T-helper 1 cell treated with Interleukin-12 subunit alpha and Interleukin-12 subunit beta and Interleukin-4 antibody, amounts not matched to agents 30 ng/mL and 1 ng/mL, for 36 hours (primary cell): ENCODE measurements at regions not wholly inside any gene's neighbourhood (a gene's known extent, or its start where the extent isn't known, plus 50 kb on each side); places are given as distances from the start of the nearest gene placed in this dataset.
"Not testable (repeated sequence)": the region's sequence is repeated elsewhere in the genome, so short reads cannot be mapped to it uniquely, and the experiment has no call there.

ENCODE experiments used
- intact Hi-C: fragments of 100-400 bp; cut with micrococcal nuclease; formaldehyde crosslinking; loops from one replicate; pipeline ENCODE4 v1.15.1; 2024

DNA sequence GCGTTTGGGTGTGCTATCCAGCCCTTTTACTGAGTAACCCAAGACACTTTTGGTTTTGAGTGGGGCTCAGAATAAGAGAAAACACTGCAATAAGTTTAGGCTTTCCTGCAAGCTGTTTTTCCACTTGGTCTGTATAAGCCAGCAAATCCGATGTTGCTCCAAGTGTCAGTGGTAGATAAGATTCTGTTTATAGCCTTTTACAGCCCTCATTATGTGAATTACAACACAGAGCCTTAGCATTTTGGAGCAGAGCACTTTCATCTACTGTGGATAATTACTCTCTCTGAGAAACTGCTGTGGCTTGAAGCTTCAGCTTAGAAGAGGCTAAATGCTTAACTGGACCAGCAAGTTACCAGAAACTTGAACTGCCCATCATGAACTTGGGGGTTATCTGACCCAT is 601.1 kb downstream of the JRKL start:
- intact Hi-C loops, result no loop called here

DNA sequence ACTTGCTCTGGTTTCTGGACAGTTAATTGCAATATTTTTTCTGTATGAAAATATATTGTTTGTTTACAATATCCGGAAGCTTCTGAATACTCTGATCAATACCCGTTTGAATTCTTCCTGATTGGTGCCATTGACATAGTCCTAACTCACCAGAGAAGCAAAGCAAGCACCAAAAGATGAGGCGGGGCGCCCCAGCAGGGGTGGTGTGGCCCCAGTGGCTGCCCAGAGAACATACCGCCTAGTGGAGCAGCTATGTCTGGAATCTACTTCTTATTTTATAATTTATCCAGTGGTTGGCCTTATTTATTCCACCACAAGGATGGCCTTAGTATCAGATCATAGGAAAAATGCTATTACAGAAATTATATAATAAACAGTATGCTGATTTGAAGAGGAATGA is 610.7 kb downstream of the JRKL start:
- intact Hi-C loops, result no loop called here

DNA sequence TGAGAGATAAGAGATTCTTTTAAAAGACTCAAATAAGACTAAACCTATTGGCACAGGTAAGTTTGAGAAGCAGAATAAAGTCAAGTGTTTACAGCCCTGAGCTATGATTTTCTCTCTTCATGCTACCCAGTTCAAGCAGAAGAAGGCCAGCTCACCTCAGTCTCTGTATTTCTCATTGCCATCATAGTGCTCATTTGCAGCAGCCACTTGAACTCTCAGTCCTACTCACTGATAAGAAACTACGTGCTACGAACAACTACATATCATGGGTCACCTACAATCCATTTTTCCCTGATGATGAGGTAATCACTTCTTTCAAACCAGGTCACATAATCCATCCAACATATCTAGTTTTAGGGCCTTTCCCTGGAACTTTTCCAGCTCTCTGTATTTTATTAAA is 617.5 kb downstream of the JRKL start:
- intact Hi-C loops, result no loop called here

DNA sequence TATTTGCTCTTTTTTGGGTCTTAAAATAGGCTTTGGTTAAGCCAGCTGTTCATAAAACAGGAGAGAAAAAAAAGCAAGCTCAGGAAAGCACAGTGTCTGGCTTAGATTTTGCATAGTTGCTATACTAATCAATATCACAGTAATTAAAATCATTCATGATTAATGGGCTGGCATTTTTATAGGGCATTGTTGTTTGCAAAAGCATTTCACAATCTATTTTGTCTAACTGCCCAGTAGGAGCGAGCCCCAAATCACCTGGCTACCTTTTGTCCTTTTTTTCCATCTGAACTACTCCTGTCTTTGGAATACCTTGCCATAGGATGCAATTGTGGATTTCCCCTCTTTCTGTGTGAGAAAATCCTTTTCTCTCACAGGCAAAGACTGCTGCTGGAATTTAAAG is 619.8 kb downstream of the JRKL start:
- intact Hi-C loops, result no loop called here

DNA sequence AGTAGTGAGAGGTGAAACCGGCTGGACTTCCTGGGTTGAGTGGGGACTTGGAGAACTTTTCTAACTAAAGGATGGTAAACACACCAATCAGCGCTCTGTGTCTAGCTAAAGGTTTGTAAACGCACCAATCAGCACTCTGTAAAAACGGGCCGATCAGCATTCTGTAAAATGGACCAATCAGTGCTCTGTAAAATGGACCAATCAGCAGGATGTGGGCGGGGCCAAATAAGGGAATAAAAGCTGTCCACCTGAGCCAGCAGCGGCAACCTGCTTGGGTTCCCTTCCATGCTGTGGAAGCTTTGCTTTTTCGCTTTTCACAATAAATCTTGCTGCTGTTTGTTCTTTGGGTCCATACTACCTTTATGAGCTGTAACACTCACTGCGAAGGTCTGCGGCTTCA is 621.2 kb downstream of the JRKL start:
- intact Hi-C loops, result not testable (repeated sequence)

DNA sequence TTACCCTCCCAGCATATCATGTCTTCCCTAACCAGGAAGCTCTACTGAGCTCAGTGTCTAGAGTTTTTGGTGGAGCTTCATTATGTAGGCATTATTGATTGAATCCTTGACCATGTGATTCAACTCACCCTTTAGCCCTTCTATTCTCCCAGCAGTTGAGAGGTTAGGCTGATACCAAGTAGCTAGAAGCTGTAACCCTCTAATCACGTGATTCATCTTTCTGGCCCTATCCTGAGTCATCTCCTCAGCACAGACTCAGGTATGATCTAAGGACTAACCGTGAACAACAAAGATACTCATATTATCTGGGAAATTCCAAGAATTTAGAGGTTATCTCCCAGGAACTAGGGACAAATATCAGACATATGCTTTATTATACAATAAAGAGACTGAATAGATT is 625.5 kb downstream of the JRKL start:
- intact Hi-C loops, result no loop called here

DNA sequence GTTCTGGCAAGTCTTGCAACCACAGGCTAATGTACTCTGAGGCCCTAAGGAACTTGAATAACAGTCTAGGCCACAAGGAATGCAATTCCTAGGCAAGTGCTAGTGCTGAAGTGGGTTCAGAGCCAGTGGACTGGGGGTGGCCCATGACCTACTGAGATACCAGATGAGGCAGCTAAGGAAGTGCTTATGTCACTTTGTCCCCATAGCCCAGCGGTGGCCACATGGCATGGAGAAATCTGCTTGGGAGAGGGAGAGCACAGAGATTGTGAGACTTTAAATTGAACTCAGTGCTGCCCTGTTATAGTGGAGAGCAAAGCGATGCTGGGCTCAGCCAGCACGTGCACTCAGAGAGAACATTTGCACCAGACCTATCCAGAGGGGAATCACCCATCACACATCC is 629.5 kb downstream of the JRKL start:
- intact Hi-C loops, result no loop called here

DNA sequence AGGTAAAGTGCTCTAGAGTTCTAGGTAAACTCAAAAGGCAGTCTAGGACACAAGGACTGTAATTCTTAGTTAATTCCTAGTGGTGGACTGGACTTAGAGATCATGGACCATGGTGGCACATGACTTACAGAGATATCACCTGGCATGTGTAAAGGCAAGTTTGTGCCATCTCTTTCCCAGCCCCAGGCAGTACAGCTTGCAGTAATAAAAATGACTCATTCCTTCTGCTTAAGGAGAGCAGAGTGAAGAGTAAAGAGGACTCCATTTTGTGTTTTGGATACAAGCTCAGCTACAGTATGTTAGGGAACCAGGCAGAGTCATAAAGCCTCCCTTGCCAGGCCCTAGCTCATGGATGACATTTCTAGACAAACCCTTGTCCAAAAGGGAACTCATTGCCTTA is 629.9 kb downstream of the JRKL start:
- intact Hi-C loops, result no loop called here

DNA sequence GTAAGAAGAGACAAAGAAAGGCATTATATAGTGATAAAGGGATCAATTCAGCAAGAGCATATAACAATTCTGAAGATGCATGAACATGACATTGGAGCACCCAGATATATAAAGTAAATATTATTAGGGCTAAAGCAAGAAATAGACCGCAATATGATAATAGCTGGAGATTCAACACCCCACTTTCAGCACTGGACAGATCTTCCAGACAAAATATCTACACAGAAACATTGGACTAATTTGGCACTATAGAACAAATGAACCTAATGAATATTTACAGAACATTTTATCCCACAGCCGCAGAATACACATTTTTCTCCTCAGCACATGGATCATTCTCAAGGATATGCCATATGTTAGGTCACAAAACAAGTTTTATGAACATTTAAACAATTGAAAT is 633.1 kb downstream of the JRKL start:
- intact Hi-C loops, result no loop called here

DNA sequence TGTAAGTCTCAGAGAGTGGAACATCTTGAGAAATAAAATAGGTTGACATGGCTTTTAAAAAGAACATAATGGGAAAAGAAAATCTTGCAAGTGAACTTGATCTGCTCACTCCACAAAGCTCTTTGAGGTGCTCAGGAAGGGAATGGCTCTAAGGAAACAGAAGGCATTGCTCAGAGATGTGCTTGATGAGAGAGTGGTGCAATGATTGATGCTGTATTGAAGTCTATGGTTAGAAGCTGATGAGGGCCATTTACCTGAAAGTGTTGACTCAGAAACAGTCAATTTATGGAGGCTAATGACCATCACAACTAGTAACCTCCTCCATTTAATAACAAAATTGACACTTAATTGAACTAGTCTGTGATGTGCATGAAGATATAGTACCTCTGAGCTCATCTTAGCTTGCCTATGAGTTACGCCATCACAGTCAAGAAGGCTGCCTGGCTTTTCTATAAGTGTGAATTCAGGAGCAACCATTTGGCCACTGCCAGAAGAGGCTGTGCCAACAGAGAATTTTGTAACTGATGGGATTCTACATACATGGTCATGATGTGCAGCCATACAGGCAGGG is 639.1 kb downstream of the JRKL start:
- intact Hi-C loops, result no loop called here

DNA sequence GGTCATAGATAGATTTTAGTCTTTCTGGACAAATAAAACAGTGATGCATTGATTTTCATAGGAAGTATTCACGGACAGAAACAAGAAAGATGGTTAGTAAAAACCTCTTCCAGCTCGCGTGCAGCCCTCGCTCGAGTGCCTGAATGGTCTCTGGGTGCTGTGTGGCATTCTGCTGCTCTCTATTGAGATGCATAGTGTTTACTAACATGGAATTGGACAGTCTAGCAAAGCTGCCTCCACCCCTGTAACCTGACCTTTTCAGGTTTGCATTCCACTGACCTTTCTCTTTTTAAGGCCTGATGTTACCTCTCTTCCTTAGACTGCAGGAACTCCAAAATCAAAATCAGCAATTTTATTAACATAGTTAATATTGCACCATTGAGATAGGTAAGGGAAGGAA is 643.4 kb downstream of the JRKL start:
- intact Hi-C loops, result no loop called here

DNA sequence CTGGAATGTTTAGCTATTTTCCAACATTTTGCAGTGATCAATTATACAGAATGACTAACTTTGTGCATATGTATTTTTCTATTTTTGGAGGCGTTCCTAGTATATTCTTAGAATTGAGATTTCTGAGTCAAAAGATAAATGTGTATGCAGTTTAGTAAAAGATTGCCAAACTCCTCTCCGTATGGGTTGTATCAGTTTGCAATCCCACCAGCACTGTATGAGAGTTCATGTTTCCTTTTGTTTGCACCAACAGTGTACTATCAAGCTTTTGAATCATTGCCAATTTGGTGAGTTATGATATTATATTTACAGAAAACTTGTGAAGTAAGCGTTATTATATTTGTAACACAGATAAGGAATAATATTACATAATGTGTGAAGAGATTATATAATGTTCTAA is 658.7 kb downstream of the JRKL start:
- intact Hi-C loops, result no loop called here

DNA sequence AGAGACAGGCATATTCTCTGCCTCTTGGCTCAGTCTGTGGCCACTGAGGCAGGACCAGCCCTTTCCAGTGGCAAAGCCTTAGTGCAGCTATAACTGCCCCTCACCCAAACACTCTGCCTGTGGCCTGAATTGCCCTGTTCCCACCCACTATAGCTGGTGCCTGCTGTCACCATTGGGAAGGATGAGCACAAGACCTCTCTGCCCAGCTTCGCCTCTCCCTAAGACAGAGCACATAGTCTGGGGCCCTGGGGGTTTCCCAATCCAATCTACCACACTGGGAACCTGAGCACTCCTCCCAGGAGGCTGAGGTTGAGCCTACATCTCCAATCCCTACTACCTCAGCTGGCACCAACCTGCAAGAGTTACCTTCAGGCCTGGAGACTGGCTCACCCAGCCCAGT is 670.4 kb downstream of the JRKL start:
- intact Hi-C loops, result no loop called here

DNA sequence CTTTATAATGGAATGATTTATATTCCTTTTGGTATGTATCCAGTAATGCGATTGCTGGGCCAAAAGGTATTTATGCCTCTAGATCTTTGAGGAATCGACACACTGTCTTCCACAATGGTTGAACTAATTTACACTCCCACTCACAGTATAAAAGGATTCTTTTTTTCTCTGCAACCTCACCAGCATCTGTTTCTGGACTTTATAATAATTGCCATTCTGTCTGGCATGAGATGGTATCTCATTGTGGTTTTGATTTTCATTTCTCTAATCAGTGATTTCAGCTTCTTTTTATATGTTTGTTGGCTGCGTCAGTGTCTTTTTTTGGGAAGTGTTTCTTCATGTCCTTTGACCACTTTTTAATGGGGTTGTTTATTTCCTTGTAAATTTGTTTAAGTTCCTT is 679.3 kb downstream of the JRKL start:
- intact Hi-C loops, result no loop called here

DNA sequence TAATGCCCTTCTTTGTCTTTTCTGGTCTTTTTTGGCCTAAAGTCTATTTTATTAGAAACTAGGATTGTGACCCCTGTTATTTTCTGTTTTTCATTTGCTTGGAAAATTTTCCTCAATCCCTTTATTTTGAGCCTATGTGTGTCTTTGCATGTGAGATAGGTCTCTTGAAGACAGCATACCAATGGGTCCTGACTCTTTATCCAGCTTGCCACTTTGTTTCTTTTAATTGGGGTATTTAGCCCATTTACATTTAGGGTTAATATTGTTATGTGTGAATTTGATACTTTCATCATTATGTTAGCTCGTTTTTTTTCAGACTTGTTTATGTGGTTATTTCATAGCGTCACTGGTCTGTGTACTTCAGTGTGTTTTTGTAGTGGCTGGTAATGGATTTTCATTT is 682.6 kb downstream of the JRKL start:
- intact Hi-C loops, result no loop called here

DNA sequence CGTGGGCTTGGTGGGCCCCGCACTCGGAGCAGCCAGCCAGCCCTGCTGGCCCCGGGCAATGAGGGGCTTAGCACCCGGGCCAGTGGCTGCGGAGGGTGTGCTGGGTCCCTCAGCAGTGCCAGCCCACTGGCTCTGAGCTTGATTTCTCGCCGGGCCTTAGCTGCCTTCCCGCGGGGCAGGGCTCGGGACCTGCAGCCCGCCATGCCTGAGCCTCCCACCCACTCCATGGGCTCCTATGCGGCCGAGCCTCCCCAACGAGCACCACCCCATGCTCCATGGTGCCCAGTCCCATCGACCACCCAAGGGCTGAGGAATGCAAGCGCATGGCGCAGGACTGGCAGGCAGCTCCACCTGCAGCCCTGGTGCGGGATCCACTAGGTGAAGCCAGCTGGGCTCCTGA is 686.9 kb downstream of the JRKL start:
- intact Hi-C loops, result not testable (repeated sequence)

DNA sequence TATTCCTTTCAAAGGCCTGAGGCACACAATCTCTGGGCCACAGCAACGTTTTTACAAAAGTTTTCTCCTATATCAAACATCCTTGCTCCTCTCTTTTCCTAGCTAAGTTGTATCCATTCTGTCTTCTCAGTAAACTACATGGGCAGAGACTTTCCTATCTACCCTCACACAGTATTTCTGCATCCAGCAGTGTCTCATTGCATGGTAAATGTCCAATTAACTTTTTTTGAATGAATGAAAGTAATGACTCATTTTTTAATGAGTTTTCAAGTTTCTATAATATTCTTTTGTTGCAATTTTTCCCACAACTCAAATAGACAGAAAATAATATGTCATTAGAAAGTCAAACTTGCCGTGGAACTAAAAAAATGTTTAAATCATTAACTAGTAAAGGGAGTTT is 688.6 kb downstream of the JRKL start:
- intact Hi-C loops, result no loop called here

DNA sequence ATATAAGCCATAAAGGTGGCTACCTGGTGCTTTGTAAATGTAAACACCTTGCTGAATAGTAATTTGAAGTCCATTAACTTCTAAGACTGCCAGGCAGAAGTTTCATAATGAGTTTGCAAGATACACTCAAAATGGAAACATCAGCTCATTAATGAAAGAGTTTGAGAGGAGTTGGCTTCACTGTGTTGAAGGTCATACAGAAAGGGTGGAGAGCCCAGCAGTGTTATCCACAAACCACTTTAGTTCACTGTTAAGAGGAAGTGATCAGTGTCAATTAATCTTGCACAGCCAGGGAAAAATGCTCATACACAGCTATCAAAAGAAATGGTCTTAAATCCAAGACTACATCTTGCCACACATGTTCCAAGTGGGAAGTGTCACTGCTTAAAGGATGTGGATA is 689.4 kb downstream of the JRKL start:
- intact Hi-C loops, result no loop called here

DNA sequence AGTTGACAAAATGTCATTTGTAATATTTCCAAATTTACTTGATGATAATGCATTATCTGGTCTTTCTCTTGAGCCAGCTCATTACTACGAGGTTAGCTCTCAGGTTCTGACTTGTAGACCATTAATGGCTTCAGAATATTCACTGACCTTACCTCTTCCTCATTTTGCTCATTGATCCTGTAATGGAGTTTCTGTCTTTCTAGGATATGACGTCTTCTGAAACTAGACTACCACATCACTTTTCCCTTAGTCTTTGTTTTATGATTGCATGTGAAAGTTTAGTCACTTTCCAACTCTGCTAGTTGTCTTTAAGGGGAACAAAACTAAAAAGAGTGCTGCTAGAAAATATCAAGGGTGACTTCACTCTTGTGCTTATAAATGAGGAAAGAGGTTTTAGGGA is 697.6 kb downstream of the JRKL start:
- intact Hi-C loops, result no loop called here

DNA sequence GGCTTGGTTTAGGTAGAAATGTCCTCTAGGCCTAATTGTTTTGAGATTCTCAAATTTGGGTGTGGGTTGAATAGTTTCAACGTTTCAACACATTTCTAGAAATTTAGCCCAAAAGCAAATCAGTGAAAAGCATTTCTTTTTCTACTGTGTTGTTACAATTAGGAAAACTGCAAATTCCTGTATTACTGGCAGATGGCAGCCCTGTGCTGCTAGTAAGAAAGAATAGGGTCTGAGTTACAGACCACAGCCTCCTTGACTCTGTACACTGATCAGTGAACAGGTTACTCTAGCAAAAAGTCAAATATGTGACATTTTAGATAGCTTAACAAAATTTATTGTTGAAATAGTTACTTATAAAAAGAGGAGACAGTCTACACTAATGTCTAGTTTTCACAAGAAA is 703.0 kb downstream of the JRKL start:
- intact Hi-C loops, result no loop called here

DNA sequence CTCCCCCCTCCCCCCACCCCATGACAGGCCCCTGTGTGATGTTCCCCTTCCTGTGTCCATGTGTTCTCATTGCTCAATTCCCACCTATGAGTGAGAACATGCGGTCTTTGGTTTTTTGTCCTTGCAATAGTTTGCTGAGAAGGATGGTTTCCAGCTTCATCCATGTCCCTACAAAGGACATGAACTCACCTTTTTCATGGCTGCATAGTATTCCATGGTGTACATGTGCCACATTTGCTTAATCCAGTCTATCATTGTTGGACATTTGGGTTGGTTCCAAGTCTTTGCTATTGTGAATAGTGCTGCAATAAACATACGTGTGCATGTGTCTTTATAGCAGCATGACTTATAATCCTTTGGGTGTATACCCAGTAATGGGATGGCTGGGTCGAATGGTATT is 712.4 kb downstream of the JRKL start:
- intact Hi-C loops, result not testable (repeated sequence)

DNA sequence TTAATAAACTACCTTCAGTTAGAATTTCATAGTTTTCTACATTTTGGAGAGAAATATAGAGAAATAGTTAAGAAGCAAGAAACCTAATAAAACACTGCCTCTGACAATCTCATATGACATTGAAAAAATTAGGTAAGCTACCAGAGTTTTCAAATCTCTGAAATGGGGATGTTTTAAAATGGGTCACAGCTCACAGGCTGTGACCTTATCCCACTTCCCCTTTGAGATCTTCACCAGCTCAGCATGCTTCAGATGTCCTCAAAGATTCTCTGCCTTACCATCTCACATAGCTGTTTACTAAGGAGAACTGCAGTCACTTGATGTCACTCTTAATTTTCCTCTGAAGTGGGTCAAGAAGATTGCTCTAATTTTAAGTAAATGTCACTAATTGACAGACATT is 717.8 kb downstream of the JRKL start:
- intact Hi-C loops, result no loop called here

DNA sequence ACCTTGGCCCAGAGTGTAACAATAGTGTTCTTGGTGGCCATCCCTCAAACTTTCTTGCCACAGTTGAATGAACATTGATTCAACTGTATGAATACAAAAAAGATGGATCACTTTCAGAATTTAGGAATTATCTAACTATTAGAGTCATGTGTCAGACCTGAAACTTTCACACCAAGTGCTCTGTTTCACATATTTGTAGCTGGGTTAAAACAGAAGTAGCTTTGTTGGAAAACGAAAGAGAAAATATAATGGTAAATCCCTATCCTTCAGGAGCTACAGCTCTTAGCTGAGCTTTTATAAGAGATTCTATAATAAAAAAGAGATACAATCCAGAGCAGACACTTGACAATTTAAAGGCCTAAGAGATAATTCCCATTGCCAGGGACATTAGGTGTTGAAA is 719.3 kb downstream of the JRKL start:
- intact Hi-C loops, result no loop called here

DNA sequence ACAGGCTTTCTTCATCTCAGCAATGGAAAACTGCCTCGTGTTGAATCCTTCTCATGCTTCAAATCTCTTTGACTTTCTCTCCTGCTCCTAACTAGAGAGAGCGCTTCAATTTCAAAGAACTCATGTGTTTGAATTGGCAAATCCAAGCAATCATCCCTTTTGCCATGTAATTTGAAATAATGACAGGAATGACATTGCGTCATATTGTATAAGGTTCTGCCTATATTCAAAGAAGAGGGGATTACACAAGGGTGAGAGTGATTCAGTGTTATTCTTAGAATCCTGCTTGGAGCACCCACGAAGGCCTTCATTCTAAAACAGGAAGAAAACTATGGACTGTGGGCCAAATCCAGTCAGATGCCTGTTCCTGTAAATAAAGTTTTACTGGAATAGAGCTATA is 720.6 kb downstream of the JRKL start:
- intact Hi-C loops, result no loop called here
